ENCODE measurements at regions not wholly inside any gene's neighbourhood (a gene's known extent, or its start where the extent isn't known, plus 50 kb on each side); places are given as distances from the start of the nearest gene placed in this dataset.

DNA sequence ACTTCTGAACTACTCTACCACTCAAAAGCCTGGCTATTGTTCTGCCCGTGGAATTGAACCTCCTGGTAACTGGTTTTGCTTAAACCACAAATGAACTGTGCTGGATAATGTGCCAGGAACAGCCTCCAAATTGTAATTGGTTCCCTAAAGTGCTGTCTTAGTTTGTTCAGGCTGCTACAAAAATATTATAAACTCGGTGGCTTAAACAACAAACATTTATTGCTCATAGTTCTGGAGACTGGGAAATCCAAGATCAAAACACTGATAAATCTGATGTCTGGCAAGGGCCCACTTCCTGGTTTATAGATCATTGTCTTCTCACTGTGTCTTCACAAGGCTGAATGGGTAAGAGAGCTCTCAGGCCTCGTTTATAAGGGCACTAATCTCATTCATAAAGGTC is 149.2 kb upstream of the NCKAP5 start:
- no peak overlapping the region for H3K27ac ChIP-seq (ENCODE audit: low read depth, low read length)
- H3K79me2 ChIP-seq (ENCODE audit: control insufficient read depth, insufficient read depth, low read length, unreplicated experiment), result no peaks in the 10 kb centered on the region
- H3K4me1 ChIP-seq (ENCODE audit: control insufficient read depth, insufficient read depth, low read length, unreplicated experiment), result peaks cover 8% of the 10 kb centered on the region
- H3K4me3 ChIP-seq (ENCODE audit: low read depth, low read length), result no peak overlapping the region
- no peak overlapping the region for H2AFZ ChIP-seq (ENCODE audit: low read length, unreplicated experiment)
- H3K36me3 ChIP-seq (ENCODE audit: insufficient read depth, low read length), result no peaks in the 10 kb centered on the region
- no peaks in the 10 kb centered on the region for H3K27me3 ChIP-seq (ENCODE audit: insufficient read depth, low read length)

DNA sequence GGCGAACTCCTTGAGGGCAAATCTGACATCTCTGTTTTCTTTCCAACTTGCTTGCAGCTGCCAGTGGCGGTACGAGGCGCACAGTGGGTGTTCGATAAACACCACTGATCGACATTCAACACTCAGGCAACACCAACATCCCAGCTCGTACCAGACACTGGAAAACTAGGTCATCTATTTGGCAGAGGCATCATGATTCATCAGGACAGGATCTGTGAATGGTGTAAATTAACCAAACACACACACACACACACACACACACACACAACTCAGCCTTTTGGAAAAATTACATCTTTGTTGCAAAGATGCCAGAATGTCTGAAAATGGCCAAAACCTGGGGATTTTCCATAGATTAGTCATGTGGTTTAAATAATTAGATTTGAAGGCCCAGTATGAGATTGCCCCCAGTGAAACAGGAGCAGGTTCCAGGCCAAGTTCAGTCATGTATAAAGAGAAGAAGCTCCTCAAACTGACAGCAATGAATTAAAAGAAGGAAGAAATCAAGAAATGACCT is 150.5 kb upstream of the NCKAP5 start:
- H3K4me1 ChIP-seq (ENCODE audit: control insufficient read depth, insufficient read depth, low read length, unreplicated experiment), result peaks cover 8% of the 10 kb centered on the region
- H3K27ac ChIP-seq (ENCODE audit: low read depth, low read length), result no peak overlapping the region
- H3K79me2 ChIP-seq (ENCODE audit: control insufficient read depth, insufficient read depth, low read length, unreplicated experiment), result no peaks in the 10 kb centered on the region
- H3K36me3 ChIP-seq (ENCODE audit: insufficient read depth, low read length), result no peaks in the 10 kb centered on the region
- no peak overlapping the region for H3K4me3 ChIP-seq (ENCODE audit: low read depth, low read length)
- no peaks in the 10 kb centered on the region for H3K27me3 ChIP-seq (ENCODE audit: insufficient read depth, low read length)
- H2AFZ ChIP-seq (ENCODE audit: low read length, unreplicated experiment), result no peak overlapping the region

DNA sequence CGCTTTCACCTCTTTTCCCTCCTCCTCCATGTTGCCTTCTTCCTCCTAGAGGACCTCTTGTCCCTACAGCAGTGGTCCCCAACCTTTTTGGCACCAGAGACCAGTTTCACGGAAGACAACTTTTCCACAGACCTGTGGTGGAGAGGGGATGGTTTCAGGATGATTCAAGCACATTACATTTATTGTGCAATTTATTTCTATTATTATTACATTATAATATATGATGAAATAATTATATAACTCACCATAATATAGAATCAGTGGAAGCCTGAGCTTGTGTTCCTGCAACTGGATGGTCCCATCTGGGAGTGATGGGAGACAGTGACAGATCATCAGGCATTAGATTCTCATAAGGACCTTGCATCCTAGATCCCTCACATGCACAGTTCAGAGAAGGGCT is 152.2 kb upstream of the NCKAP5 start:
- Histone ChIP-seq H3K27ac (ENCODE audit: low read depth, low read length) (no peak overlapping the region), H3K36me3 (ENCODE audit: insufficient read depth, low read length) (no peaks in the 10 kb centered on the region)

DNA sequence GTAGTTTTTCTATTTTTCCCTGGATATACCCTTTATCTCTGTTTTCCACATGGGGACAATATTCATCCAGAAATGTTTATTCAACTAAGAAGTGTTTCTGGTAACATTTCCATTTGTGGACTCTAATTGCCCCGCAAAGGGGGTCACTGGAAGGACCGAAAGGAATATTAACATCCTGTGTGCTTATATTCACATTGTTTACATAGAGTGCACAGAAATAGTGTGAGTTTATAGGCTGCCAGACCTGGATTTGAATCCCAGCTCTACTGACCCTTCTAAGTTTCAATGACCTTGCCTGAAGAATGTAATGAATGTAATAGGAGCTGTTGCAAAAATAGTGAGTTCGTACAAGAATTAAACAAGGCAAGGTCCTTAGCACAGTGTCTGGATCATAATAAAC is 152.9 kb upstream of the NCKAP5 start:
- H3K27ac ChIP-seq (ENCODE audit: low read depth, low read length), result no peak overlapping the region
- no peak overlapping the region for H3K4me3 ChIP-seq (ENCODE audit: low read depth, low read length)
- no peaks in the 10 kb centered on the region for H3K36me3 ChIP-seq (ENCODE audit: insufficient read depth, low read length)
- peaks cover 8% of the 10 kb centered on the region for H3K4me1 ChIP-seq (ENCODE audit: control insufficient read depth, insufficient read depth, low read length, unreplicated experiment)
- no peaks in the 10 kb centered on the region for H3K79me2 ChIP-seq (ENCODE audit: control insufficient read depth, insufficient read depth, low read length, unreplicated experiment)
- no peaks in the 10 kb centered on the region for H3K27me3 ChIP-seq (ENCODE audit: insufficient read depth, low read length)
- H2AFZ ChIP-seq (ENCODE audit: low read length, unreplicated experiment), result no peak overlapping the region

More for the DNA sequence above, 152.2 kb upstream of the NCKAP5 start:
- Histone ChIP-seq H2AFZ (ENCODE audit: low read length, unreplicated experiment) (no peak overlapping the region), H3K4me1 (ENCODE audit: control insufficient read depth, insufficient read depth, low read length, unreplicated experiment) (peaks cover 8% of the 10 kb centered on the region), H3K4me3 (ENCODE audit: low read depth, low read length) (no peak overlapping the region), H3K79me2 (ENCODE audit: control insufficient read depth, insufficient read depth, low read length, unreplicated experiment) (no peaks in the 10 kb centered on the region), H3K27me3 (ENCODE audit: insufficient read depth, low read length) (no peaks in the 10 kb centered on the region)

DNA sequence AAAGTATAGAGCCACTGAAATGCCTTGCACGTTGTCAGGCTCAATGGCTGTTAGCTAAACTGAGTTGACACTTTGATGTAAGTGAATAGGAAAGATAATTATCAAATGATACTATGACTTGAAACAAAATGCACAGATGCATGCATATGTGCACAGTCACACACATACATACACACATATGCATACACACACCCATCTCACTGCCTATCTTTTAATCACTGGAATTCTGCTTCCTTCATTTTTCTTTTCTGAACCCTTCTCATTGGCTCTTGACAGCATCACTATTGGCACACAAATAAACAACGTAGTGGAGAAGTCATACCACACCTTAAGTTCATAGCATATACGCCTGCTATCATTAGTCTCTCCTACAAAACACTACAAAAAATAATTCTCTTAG is 154.9 kb upstream of the NCKAP5 start:
- H3K27me3 ChIP-seq (ENCODE audit: insufficient read depth, low read length), result no peaks in the 10 kb centered on the region
- no peaks in the 10 kb centered on the region for H3K36me3 ChIP-seq (ENCODE audit: insufficient read depth, low read length)
- no peaks in the 10 kb centered on the region for H3K79me2 ChIP-seq (ENCODE audit: control insufficient read depth, insufficient read depth, low read length, unreplicated experiment)
- H3K27ac ChIP-seq (ENCODE audit: low read depth, low read length), result no peak overlapping the region
- H3K4me3 ChIP-seq (ENCODE audit: low read depth, low read length), result no peak overlapping the region
- peaks cover 13% of the 10 kb centered on the region for H3K4me1 ChIP-seq (ENCODE audit: control insufficient read depth, insufficient read depth, low read length, unreplicated experiment)
- H2AFZ ChIP-seq (ENCODE audit: low read length, unreplicated experiment), result no peak overlapping the region

DNA sequence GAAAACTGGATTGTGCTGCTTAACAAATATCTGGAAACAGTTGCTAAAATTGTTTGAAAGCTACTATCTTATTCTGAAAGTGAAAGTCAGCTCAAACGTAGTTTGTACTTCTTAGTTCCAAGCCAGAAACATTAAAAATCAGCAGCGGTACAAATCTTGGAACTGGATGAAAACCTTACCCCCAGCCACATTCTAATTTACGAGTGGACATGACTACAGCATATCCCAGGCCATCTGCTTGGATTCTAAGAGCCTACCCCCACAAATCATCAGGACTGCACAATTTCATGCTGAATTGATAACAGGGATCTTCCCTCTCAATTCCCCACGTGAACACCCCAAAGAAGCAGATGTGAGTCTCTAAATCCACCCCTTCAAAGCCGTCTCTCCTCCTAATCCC is 158.7 kb upstream of the NCKAP5 start:
- Histone ChIP-seq H2AFZ (ENCODE audit: low read length, unreplicated experiment) (peak overlapping the region; percentile 92), H3K27ac (ENCODE audit: low read depth, low read length) (no peak overlapping the region), H3K27me3 (ENCODE audit: insufficient read depth, low read length) (no peaks in the 10 kb centered on the region), H3K36me3 (ENCODE audit: insufficient read depth, low read length) (no peaks in the 10 kb centered on the region), H3K4me1 (ENCODE audit: control insufficient read depth, insufficient read depth, low read length, unreplicated experiment) (peaks cover 5% of the 10 kb centered on the region), H3K4me3 (ENCODE audit: low read depth, low read length) (peak overlapping the region; percentile 75), H3K79me2 (ENCODE audit: control insufficient read depth, insufficient read depth, low read length, unreplicated experiment) (no peaks in the 10 kb centered on the region)

DNA sequence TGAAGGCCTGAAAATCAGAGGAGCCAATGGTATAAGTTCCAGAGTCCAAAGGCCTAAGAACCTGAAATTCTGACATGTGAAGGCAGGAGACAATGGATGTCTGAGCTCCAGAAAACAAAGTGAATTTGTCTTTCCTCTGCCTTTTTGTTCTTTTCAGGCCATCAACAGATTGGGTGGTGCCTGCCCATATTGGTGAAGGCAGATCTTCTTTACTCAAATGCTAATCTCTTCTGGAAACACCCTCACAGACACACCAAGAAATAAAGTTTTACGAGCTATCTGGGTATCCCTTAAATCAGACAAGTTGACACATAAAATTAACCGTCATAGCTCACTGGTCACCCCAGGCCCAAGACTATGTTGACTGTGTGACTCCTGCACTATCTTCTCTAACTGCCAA is 163.8 kb upstream of the NCKAP5 start:
- Histone ChIP-seq H3K79me2 (ENCODE audit: control insufficient read depth, insufficient read depth, low read length, unreplicated experiment) (no peaks in the 10 kb centered on the region), H3K27me3 (ENCODE audit: insufficient read depth, low read length) (no peaks in the 10 kb centered on the region), H3K27ac (ENCODE audit: low read depth, low read length) (no peak overlapping the region), H3K36me3 (ENCODE audit: insufficient read depth, low read length) (no peaks in the 10 kb centered on the region), H3K4me3 (ENCODE audit: low read depth, low read length) (no peak overlapping the region), H2AFZ (ENCODE audit: low read length, unreplicated experiment) (no peak overlapping the region), H3K4me1 (ENCODE audit: control insufficient read depth, insufficient read depth, low read length, unreplicated experiment) (peaks cover 4% of the 10 kb centered on the region)

DNA sequence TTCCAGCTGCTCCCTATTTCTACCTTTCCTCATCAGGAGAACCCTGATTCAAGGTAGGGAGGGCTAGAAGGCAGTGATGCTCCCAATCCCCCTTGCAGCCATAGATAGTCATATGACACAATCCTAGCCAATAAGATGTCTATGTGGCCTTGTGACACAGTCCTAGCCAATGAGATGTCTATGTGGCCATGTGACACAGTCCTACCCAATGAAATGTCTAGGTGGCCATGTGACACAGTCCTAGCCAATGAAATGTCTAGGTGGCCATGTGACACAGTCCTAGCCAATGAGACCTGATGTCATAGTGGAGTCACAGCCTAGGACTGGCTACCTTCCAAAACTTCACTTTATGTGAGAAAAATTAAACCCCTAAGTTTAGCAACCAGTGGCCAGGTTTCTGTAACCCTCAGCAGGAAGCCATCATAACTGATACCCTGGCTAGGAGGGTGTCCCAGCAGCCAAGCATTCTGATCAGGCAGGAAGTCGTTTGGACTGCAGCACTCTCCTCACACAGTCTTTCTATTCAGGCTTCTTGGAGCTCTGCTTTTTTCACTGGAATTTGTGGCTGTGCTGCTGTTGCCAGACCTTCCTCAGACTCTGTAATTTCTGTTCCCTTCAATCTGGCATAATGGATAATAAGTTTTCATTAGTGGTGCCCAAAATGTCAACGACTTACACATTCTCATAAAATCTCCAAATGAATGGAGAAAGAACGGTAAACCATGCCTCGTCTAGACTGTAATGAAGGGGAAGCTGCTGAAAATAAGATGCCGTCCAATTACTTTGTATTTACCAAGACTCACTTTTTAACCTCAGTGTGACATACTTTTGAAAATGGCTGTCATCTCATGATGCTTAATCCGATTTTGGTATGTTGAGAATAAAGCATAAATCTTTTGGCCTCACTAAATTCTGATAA is 165.0 kb upstream of the NCKAP5 start:
- H2AFZ ChIP-seq (ENCODE audit: low read length, unreplicated experiment), result peak overlapping the region; percentile 23
- H3K27ac ChIP-seq (ENCODE audit: low read depth, low read length), result no peak overlapping the region
- H3K27me3 ChIP-seq (ENCODE audit: insufficient read depth, low read length), result no peaks in the 10 kb centered on the region
- H3K4me3 ChIP-seq (ENCODE audit: low read depth, low read length), result no peak overlapping the region
- no peaks in the 10 kb centered on the region for H3K4me1 ChIP-seq (ENCODE audit: control insufficient read depth, insufficient read depth, low read length, unreplicated experiment)
- no peaks in the 10 kb centered on the region for H3K36me3 ChIP-seq (ENCODE audit: insufficient read depth, low read length)
- no peaks in the 10 kb centered on the region for H3K79me2 ChIP-seq (ENCODE audit: control insufficient read depth, insufficient read depth, low read length, unreplicated experiment)

DNA sequence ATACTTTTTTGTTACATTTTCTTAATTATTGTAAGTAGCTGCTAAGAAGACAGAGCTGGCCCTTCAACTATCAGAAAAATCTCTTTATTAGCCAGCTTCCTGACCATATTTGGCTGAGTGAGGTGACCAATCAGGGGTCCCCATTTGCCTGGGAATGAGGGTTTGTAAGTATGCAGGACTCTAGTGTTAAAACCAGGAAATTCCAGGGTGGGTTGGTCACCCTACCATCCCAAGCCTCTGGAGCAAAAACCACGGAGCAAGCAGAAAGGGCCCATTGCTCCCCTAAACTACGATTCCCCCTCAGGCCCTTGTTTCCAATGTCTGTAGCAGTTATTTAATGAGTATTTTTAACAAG is 165.6 kb upstream of the NCKAP5 start:
- H3K36me3 ChIP-seq (ENCODE audit: insufficient read depth, low read length), result no peaks in the 10 kb centered on the region
- no peaks in the 10 kb centered on the region for H3K79me2 ChIP-seq (ENCODE audit: control insufficient read depth, insufficient read depth, low read length, unreplicated experiment)
- H3K4me1 ChIP-seq (ENCODE audit: control insufficient read depth, insufficient read depth, low read length, unreplicated experiment), result no peaks in the 10 kb centered on the region
- peak overlapping the region; percentile 23 for H2AFZ ChIP-seq (ENCODE audit: low read length, unreplicated experiment)
- H3K27me3 ChIP-seq (ENCODE audit: insufficient read depth, low read length), result no peaks in the 10 kb centered on the region
- no peak overlapping the region for H3K4me3 ChIP-seq (ENCODE audit: low read depth, low read length)
- no peak overlapping the region for H3K27ac ChIP-seq (ENCODE audit: low read depth, low read length)

DNA sequence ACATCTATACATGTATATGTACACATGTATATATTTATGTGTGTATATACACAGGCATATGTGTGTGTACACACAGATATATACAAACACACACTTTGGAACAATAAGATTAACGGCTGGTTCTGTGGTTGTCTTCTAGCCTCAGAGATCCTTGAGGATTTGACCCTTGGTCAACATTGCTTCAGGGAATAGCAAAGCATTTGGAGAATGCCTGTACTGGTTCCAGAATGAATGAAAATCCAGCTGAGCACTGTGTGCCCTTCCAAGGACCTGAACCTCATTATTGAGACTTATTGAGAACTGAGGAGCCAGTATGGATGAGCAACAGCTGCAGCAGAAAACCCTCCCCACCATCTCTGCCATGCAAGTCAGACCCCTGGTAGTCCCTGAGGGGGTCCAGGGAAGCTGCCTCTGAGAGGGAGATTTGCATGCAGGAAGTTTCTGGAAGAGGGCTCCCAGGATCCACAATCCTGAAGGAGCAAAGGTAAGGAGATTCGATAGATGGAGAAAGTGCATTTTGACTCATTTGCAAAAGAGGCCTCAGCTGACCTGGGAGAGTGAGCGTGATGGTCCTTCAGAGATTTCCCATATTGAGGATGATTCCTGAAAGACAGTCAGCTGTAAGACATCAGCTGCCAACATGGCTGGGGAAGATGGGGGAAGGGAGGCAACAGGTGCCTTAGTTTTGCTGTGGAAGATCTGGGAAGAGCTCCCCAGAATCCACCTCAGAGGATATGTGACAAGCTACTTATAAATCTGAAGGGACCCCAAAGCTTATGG is 166.6 kb upstream of the NCKAP5 start:
- Histone ChIP-seq H3K27ac (ENCODE audit: low read depth, low read length) (no peak overlapping the region), H3K4me1 (ENCODE audit: control insufficient read depth, insufficient read depth, low read length, unreplicated experiment) (no peaks in the 10 kb centered on the region), H3K36me3 (ENCODE audit: insufficient read depth, low read length) (no peaks in the 10 kb centered on the region), H2AFZ (ENCODE audit: low read length, unreplicated experiment) (no peak overlapping the region), H3K27me3 (ENCODE audit: insufficient read depth, low read length) (no peaks in the 10 kb centered on the region), H3K4me3 (ENCODE audit: low read depth, low read length) (no peak overlapping the region), H3K79me2 (ENCODE audit: control insufficient read depth, insufficient read depth, low read length, unreplicated experiment) (no peaks in the 10 kb centered on the region)

Measured in ACC112 (cell line).